Neural cell (in vitro differentiated cells): ENCODE measurements at regions not wholly inside any gene's neighbourhood (a gene's known extent, or its start where the extent isn't known, plus 50 kb on each side); places are given as distances from the start of the nearest gene placed in this dataset.

Experiments used
- CTCF ChIP-seq: fragments of 450-650 bp; IDR thresholded peaks from 2 replicates; pipeline ENCODE4 v1.5.1; 2014; ENCODE audit warnings: antibody characterized with exemption, mild to moderate bottlenecking, moderate library complexity; ENCODE audit not compliant: poor library complexity, severe bottlenecking
- EP300 ChIP-seq: fragments of 450-650 bp; conservative IDR thresholded peaks from 2 replicates; pipeline ENCODE4 v1.6.1; 2014; ENCODE audit warnings: antibody characterized with exemption, mild to moderate bottlenecking, moderate library complexity; ENCODE audit not compliant: poor library complexity, severe bottlenecking
- EZH2 ChIP-seq: fragments of 200-600, 300-800 bp; shearing (Covaris generic), sonication (generic); IDR thresholded peaks from 2 replicates; pipeline ENCODE4 v1.6.1; 2014; ENCODE audit warnings: antibody characterized with exemption, low read length, borderline replicate concordance, mild to moderate bottlenecking; ENCODE audit not compliant: insufficient read depth, poor library complexity, severe bottlenecking
- POLR2AphosphoS5 ChIP-seq: IDR thresholded peaks from 2 replicates; pipeline ENCODE4 v1.6.1; 2012
- RAD21 ChIP-seq: fragments of 450-650 bp; conservative IDR thresholded peaks from 2 replicates; pipeline ENCODE4 v1.6.1; 2014; ENCODE audit warnings: antibody characterized with exemption, mild to moderate bottlenecking, moderate library complexity
- TAF1 ChIP-seq: IDR thresholded peaks from 2 replicates; pipeline ENCODE4 v1.6.1; 2012; ENCODE audit warnings: low read depth
- TF ChIP-seq, protein P1 (sequence below): IDR thresholded peaks from 2 replicates; pipeline ENCODE4 v1.6.1; 2012; ENCODE audit warnings: borderline replicate concordance

- TF ChIP-seq CTCF: no peak
- no peak for TF ChIP-seq EP300
- TF ChIP-seq, protein P1, sequence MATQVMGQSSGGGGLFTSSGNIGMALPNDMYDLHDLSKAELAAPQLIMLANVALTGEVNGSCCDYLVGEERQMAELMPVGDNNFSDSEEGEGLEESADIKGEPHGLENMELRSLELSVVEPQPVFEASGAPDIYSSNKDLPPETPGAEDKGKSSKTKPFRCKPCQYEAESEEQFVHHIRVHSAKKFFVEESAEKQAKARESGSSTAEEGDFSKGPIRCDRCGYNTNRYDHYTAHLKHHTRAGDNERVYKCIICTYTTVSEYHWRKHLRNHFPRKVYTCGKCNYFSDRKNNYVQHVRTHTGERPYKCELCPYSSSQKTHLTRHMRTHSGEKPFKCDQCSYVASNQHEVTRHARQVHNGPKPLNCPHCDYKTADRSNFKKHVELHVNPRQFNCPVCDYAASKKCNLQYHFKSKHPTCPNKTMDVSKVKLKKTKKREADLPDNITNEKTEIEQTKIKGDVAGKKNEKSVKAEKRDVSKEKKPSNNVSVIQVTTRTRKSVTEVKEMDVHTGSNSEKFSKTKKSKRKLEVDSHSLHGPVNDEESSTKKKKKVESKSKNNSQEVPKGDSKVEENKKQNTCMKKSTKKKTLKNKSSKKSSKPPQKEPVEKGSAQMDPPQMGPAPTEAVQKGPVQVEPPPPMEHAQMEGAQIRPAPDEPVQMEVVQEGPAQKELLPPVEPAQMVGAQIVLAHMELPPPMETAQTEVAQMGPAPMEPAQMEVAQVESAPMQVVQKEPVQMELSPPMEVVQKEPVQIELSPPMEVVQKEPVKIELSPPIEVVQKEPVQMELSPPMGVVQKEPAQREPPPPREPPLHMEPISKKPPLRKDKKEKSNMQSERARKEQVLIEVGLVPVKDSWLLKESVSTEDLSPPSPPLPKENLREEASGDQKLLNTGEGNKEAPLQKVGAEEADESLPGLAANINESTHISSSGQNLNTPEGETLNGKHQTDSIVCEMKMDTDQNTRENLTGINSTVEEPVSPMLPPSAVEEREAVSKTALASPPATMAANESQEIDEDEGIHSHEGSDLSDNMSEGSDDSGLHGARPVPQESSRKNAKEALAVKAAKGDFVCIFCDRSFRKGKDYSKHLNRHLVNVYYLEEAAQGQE: no peak
- TF ChIP-seq RAD21: no peak
- TF ChIP-seq EZH2: no peak
- TF ChIP-seq POLR2AphosphoS5: no peak
- TF ChIP-seq TAF1: no peak
Observed at GRCh38 chr12:102696045-102696444, 215.7 kb upstream of the IGF1 start.
